NCI-H1105 treated with DMSO at 0.1 percent for 48 hours (cell line): ENCODE measurements at regions not wholly inside any gene's neighbourhood (a gene's known extent, or its start where the extent isn't known, plus 50 kb on each side); places are given as distances from the start of the nearest gene placed in this dataset.
"Not testable (repeated sequence)": the region's sequence is repeated elsewhere in the genome, so short reads cannot be mapped to it uniquely, and the experiment has no call there.

Experiments
- DNase-seq: peaks from one replicate; lab custom pipeline; 2025; lab: John Stamatoyannopoulos, UW

- no peak for DNase-seq
Observed at GRCh38 chr5:30368064-30368463, 825.4 kb upstream of the CDH6 start.

GRCh38 chr5:30365031-30365430, 828.5 kb upstream of the CDH6 start:
- not testable (repeated sequence) for DNase-seq

GRCh38 chr5:30357371-30357770, 836.1 kb upstream of the CDH6 start:
- no peak for DNase-seq

DNA sequence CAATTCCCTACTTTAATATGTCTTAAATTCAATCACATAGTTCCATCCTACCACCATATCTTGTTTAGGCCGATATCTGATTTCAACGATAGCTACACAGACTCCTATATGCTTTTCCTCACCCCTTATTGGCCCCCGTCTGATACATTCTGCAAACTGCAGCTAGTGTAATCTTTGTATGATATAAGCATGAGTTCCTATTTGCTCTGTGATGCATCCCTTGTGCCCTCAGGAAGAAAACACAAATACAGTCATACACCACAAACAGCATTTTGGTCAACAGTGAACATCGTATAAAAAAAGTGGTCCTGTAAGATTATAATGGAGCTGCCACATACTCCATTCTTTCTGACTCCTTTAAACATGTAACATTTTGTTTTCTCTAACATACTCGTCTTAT, 837.8 kb upstream of the CDH6 start:
- DNase-seq: no peak

DNA sequence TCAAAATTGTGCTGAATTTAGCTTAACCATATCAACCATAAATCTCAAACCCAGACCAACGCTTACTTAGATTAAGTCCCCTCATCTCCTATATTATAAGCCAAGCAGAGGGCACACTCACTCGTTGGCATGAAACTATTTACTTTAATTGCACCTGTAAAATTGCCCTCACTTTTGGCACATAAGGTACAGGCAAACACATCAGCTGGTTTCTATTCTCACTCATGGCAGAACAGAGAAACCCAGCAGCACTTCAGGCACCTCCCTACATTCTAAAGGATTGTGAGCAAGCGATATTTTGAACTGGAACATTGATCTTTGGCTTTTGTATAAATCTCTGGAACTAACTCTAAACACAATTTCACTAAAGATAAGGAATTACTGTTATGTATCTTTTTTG, 845.6 kb upstream of the CDH6 start:
- no peak for DNase-seq

DNA sequence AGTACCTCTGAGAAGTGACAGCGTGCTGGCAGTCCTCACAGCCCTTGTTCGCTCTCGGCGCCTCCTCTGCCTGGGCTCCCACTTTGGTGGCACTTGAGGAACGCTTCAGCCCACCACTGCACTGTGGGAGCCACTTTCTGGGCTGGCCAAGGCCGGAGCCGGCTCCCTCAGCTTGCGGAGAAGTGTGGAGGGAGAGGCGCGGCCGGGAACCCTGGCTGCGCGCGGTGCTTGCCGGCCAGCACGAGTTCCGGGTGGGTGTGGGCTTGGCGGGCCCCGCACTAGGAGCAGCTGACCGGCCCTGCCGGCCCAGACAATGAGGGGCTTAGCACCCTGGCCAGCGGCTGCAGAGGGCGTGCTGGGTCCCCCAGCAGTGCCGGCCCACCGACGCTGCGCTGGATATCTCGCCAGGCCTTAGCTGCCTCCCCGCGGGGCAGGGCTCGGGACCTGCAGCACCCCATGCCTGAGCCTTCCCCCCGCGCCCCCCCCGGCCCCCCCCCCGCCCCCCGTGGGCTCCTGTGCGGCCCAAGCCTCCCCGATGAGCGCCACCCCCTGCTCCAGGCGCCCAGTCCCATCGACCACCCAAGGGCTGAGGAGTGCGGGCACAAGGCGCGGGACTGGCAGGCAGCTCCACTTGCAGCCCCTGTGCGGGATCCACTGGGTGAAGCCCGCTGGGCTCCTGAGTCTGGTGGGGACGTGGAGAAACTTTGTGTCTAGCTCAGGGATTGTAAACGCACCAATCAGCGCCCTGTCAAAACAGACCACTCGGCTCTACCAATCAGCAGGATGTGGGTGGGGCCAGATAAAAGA, 847.7 kb upstream of the CDH6 start:
- DNase-seq: not testable (repeated sequence)

GRCh38 chr5:30343707-30344106, 849.8 kb upstream of the CDH6 start:
- DNase-seq: no peak

DNA sequence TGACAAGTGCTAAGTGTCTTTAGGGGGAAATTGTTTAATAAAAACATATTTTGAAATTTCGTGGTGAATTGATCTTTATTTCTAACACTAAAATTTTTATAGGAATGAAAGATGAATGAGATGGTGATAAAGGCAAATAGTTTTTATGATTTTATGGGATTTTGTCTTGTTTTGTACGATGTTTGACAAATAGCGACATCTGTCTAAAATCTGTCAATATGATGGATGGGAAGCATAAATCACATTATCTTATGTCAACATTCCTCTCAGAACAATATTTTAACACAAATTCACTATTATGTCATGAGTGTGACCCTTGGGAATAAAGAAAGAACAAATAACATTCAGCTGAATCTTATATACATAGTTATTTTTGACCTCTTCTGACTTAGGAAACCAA, 852.0 kb upstream of the CDH6 start:
- DNase-seq: no peak

GRCh38 chr5:30337084-30337573, 856.4 kb upstream of the CDH6 start:
- DNase-seq: no peak

DNA sequence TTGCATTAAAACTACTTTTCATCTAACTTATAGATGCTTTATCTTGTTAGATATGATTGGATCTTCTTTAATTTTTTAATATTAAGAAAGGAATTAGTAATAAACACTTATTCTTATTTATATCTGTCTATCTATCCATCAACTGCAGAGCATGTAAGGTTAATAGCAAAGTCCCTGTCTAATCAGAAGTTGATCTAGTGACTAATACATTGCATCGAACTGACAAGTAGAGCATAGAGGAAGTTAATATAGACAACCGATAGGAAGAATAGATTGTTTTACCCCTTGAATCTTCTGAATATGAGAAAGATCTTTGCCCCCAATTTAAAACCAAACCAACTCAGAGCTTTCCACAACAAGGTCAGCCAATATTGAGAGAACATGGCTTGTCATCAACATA, 862.0 kb upstream of the CDH6 start:
- no peak for DNase-seq

DNA sequence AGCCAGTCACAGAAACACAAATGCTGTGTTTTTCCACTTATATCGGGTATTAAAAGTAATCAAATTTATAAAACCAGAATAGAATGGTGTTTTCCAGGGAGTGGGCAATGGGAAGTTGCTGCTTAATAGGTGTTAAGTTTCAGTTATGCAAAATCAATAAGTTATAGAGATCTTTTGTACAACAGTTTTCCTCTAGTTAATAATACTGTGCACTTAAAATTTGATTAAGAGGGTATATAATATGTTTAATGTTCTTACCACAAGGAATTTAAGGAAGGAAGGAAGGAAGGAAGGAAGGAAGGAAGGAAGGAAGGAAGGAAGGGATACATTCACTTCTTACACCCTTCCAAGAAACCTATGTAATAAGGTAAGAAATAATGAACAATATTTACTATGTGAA, 867.7 kb upstream of the CDH6 start:
- DNase-seq: no peak

DNA sequence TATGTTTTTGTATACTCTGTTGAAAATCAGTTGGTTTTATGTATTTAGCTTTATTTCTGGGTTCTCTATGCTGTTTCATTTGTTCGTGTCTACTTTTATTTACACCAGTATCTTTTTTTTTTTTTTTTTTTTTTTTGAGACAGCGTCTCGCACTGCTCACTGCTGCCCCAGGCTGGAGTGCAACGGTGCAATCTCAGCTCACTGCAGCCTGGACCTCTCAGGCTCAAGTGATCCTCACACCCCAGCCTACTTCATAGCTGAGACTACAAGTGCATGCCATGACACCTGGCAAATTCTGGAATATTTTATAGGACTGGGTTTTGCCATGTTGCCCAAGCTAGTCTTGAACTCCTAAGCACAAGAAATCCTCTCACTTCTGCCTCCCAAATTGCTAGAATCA, 869.4 kb upstream of the CDH6 start:
- no peak for DNase-seq

GRCh38 chr5:30287890-30288289, 905.6 kb upstream of the CDH6 start:
- no peak for DNase-seq

GRCh38 chr5:30279237-30279636, 914.2 kb upstream of the CDH6 start:
- DNase-seq: no peak

- no peak for DNase-seq
Observed at GRCh38 chr5:30267026-30267425, 926.5 kb upstream of the CDH6 start.

GRCh38 chr5:30239331-30240022, 954.0 kb upstream of the CDH6 start:
- no peak for DNase-seq

- no peak for DNase-seq
Observed at GRCh38 chr5:30237189-30237588, 956.3 kb upstream of the CDH6 start.

- no peak for DNase-seq
Observed at GRCh38 chr5:30209755-30210154, 983.7 kb upstream of the CDH6 start.

DNA sequence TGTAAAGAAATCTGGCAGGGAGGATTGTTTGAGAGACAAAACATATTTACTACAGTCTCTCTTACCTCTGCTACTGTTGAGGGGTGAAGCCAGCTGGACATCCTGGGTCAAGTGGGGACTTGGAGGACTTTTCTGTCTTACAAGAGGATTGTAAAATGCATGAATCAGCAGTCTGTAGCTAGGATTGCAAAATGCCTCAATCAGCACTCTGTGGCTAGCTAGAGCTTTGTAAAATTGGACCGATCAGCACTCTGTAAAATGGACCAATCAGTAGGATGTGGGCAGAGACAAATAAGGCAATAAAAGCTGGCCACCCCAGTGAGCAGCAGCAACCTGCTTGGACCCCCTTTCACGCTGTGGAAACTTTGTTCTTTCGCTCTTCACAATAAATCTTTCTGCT, 995.8 kb upstream of the CDH6 start:
- DNase-seq: no peak

GRCh38 chr5:30195036-30195435, 998.5 kb upstream of the CDH6 start:
- DNase-seq: no peak

DNA sequence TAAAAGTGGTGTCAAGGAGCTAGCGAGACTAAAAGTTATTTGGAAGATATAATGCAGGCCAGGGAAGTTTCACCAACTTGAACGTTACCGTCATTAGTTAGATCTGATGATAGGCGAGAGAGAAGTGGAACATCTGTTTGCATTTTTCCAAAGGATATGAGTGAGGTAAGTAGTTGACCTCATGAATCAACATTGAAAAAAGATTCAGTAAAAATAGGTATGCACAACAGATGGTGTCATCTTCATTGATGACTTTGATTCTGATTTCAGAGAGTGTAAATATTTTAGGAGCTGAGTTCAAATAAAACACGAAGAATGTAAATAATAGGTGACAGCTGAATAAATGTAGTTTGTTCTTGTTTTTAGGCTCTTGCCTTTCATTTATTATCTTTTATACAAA, 998.9 kb upstream of the CDH6 start:
- no peak for DNase-seq

DNA sequence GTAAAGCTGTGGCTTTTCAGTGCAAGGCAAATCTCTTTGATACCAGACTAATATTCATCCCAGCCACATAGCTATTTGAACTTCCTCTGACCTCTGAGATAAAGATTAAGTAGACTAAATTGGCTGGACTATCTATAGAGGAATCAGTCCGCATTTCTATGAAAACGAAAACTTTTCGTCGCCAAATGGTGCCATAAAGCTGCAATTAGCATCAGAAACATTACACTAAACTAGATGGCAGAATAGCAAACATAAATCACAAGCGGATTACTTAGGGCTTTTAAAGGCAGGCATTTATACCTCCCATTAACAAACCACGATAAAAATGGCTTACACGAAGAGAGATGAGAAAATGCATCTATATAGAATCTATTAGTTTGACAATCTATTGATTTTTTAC, 1009.7 kb upstream of the CDH6 start:
- no peak for DNase-seq

DNA sequence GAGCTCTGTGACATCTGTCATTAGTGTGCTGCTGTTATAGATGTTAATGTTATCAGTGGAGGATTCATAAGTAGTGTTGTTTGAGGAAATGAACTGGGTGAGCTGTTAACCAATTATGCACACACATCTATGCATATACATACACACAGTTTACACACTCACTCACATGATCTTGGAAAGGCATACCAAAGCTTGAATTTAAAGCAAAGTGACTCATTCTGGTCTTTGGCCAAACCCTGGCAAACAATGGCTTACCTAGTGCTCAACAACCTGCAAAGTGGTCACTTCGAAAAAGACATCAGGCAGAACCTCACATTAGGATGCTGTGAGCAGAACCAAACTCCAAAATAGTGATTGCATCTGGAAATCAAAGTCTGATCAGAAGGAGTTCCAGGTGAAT, 1037.3 kb upstream of the CDH6 start:
- DNase-seq: no peak

GRCh38 chr5:30152431-30152830, 1041.1 kb upstream of the CDH6 start:
- no peak for DNase-seq
